PC-9 (cell line): ENCODE measurements at regions not wholly inside any gene's neighbourhood (a gene's known extent, or its start where the extent isn't known, plus 50 kb on each side); places are given as distances from the start of the nearest gene placed in this dataset.

ENCODE experiments used
- CTCF ChIP-seq: fragments of 200-600 bp; sonication (generic); conservative IDR thresholded peaks from 2 replicates; pipeline ENCODE4 v1.6.1; 2017; ENCODE audit warnings: mixed run types, antibody characterized with exemption, mild to moderate bottlenecking, moderate library complexity
- EZH2 ChIP-seq: fragments of 200-600 bp; sonication (generic); IDR thresholded peaks from 2 replicates; pipeline ENCODE4 v1.8.0; 2017; ENCODE audit warnings: antibody characterized with exemption, low read depth

GRCh38 chr6:133757335-133757734 is 131.6 kb upstream of the TCF21 start:
- TF ChIP-seq EZH2: no peak
- TF ChIP-seq CTCF: no peak
